HG03095 (cell line): ENCODE measurements at regions not wholly inside any gene's neighbourhood (a gene's known extent, or its start where the extent isn't known, plus 50 kb on each side); places are given as distances from the start of the nearest gene placed in this dataset.

ENCODE experiments used
- ATAC-seq: cut with Tn5 transposase; IDR thresholded peaks from one replicate; pipeline ENCODE4 v1.9.1; 2021; ENCODE audit warnings: moderate library complexity; ENCODE audit not compliant: unreplicated experiment

DNA sequence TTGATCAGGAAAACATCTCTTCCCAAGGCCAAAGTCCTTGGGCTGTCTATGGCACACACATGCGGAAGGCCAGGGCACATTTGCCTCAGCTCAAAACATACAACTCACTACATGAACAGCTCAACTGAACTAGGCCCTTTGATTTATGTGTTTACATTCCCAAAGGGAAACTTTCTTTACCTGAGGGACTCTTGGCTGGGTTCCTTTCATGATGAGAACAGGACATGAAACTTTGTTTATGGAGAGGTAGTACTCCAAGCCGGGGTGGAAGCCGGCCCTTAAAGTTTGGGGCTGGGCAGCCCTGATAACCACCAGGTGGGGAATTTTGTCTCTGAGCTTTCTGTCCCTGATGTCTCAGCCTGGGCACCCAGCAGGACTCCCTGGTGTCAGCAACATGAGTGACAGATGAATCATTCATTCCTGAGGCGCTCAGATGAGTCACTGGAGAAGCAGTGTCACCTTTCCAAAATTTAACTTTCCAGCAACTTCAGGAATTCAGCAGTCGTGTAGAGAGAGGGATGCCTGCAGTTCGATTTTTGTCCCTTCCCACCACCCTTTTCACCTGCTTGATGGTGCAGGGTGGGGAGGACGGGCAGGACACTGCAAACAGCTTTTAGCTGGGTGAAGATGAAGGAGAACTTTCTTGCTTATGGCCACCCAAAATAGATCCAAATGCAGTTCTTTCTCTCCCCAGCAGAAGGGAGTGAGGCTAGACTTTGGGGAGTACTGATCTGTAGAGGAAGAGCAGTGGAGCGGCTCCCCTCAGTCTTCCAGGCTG is 331.6 kb downstream of the DYSF start:
- no peak for ATAC-seq

DNA sequence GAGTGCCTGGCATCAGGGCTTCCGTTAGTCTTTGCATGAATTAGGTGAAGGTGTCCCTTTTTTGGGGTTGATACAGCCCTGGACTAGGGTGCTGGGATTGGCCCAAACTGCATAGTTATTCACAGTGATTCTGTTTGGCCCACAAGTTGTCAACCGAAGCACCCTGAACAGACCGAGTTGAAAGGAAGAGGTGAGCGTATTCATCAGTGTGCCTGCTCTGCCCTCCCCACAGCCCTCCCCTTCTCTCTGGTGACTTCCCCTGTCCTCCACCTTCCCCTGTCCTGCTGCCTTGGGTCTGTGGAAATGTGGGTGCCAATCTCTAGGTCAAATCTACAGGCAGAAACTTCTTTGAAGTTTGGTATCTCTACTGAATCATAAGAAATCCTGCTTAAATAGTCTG is 330.5 kb downstream of the DYSF start:
- no peak for ATAC-seq

DNA sequence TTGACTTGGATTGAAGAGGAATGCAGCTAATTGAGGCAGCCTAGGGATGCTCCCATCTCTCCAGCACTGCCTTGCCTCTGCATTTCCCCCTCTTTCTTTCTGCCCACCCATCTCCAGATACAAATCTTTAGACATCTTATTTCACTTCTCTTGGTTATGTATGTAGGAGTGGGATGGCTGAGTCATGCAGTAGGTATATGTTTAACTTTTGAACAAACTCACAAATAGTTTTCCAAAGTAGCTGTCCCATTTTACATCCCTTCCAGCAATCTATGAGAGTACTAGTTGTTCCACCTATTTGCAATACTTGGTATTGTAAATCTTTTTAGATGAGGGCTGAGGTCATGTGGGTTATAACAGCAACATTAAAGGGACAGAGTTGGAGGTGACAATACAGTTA is 329.9 kb downstream of the DYSF start:
- no peak for ATAC-seq

DNA sequence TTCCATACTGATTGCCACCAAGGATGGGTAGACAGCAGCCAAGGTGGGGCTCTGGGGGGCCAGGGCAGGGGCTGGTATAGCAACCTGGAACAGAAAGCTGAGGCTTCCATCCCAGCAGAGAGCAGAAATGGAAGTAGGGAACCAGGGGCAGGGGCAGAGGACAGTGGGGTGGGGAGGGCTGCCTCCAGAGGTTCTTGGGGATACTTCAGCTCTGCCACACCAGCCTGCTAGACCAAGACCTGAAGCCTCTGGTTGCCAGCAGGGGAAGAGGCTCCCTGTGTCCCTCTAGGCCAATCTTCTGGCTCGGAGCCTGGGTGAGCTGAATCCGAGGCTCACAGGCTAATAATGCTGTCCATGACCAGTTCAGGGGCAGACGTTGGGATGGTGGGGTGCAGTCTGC is 329.0 kb downstream of the DYSF start:
- ATAC-seq, result no peak

DNA sequence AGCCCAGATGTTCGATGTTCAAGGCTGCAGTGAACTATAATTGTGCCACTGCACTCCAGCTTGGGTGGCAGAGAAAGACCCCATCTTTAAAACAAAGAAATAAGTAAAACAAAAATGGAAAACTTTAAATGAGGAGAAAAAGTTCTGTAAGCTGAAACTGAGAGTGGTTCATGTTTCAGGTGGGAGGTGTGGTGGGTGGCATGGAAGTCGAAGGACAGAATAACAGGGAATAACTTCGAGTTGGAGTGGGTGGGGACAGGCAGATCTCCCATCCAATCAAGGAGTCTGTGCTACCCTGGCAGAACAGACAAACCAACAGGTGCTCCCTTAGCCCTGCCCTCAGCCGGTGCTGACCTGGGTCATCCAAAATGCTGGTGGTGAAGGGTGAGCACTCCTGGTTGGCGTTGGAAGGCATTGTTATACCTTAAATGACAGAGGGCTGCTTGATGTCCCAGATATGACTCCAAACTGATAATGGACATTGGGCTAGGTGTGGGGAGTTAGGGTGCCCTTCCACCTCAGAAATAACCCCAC is 328.4 kb downstream of the DYSF start:
- no peak for ATAC-seq

DNA sequence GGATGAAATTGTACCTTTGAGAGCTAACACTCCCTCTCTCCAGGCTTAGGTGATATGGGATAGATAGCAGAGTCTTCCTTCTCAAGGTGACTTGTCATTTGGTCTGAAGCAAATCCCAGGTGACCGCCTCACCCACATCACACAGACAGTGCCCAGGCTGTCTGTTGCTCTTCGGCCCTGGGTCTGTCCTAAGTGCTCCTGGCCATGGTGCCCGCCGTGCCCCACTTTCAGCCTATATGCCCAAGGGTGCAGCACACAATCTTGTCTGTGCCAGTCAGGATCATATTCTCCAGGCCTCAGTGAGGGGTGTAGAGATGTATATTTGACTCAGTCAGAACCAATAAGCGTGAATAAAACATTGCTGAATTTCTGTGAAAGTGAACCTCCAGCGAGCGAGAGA is 326.8 kb downstream of the DYSF start:
- ATAC-seq, result no peak

DNA sequence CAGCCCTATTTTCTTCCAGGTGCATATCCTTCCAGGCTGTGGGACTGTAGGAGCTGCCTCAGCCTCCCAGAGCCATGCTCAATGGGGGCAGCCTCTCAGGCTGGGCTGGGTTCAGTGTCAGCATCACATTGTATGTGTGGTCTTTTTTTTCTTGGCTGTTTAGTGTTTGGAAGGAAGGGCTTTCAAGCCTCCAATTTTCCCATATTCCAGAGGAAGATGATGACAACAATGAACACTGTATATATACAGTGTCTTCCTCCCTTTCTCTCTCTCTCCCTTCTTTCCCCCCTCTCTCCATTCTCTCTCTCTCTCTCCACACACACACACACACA is 326.4 kb downstream of the DYSF start:
- ATAC-seq, result no peak

DNA sequence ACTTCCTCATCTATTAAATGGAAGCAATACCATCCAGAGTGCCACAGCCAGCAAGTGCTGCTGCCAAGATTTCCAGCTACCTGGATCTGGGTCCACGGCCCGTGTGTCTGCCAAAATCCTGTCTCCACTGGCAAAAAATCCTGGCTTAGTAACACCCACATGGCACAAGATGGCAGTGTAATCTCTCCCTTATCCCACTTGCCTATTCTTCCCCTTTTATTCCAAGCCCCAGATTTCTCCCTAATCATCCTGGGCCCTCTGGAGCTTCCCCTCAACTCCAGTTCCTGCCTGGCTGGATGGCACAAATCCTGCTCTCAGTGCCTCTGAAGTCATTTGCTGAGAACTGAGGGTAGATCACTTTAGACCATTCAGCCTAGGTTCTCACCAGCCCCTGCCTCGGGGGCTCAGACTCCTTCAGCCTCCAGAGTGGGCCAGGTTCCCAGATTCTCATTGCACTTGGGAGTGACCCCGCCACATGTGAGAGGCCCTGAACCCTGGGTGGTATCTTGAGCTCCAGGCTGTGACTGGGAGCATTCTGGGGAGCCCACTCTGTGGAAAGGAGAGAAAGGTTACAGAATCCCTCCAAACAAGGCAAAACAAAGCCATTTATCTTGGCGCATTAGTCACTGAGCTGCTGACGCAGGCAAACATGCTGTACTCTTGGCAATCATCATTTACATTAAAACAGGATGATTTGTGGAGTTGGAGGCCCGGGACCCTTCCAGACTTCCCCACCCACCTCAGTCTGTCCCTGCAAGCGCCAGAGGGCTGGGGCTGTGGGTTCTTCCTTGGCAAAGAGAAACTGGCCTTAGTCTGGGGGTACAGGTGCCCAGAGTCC is 325.8 kb downstream of the DYSF start:
- ATAC-seq, result no peak

DNA sequence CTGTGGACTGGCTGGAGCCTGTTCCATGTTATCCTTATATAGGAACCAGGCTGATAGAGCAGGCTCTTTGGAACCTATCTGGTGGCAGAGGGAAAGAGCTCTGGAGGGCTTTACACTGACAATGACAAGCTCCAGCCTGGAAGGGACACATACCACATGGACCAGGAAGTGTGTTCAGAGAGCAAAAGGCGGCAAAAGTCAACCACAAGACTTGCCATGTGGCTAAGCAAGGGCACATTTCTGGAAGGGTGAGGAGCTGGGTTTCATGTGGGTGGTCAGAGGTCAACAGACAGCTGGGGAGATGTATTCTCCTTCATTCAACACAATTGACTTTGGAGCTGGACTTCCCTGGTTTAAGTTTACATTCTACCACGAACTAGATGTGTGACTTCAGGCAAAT is 325.2 kb downstream of the DYSF start:
- no peak for ATAC-seq

DNA sequence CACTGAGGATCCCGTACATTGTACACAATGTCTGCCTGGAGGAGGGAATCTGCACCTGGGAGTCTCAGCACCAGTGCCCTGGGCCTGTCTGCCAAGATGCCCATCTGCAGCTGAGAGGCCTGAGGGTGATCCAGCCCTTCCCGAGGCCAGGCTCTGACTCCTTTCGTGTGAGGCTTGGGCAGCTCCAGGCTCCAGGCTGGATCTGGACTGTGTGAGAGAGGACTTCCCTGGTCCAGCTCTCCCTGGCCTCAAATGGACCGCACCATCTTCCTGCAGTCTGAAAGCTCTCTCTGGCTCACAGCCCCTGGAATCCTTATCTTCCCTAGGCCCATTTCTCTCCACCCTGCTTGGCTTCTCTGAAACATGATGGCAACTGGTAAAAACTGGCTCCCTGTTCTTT is 324.6 kb downstream of the DYSF start:
- ATAC-seq, result no peak

DNA sequence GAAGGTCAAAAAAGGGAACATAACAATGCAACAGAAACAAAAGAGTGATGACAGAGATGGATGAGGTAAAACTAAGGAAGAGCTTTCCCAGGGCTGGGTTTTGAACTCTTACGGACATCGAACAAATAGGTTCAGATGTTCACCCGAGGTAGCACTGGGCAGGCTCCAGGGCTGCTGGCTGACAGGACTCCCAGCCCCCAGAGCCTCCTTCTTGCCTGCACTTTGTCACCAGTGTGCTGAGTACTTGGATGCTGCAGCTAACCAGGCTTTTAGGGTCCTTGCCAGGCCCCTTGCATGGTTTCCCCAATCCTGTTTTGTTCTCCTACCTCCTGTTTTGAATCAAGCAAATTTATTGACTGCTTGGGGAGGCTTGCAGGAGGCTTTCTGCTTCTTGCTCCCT is 322.9 kb downstream of the DYSF start:
- ATAC-seq, result no peak

DNA sequence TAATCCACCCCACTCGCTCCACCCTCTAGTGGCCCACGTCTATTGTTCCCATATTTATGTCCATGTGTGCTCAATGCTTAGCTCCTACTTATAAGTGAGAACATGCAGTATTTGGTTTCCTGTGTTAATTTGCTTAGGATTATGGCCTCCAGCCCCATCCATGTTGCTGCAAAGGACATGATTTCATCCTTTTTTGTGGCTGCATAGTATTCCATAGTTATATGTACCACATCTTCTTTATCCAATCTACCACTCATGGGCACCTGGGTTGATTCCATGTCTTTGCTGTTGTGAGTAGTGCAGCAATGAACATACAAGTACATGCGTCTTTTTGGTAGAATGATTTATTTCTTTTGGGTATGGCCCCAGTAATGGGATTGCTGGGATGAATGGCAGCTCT is 319.9 kb downstream of the DYSF start:
- ATAC-seq, result no peak

DNA sequence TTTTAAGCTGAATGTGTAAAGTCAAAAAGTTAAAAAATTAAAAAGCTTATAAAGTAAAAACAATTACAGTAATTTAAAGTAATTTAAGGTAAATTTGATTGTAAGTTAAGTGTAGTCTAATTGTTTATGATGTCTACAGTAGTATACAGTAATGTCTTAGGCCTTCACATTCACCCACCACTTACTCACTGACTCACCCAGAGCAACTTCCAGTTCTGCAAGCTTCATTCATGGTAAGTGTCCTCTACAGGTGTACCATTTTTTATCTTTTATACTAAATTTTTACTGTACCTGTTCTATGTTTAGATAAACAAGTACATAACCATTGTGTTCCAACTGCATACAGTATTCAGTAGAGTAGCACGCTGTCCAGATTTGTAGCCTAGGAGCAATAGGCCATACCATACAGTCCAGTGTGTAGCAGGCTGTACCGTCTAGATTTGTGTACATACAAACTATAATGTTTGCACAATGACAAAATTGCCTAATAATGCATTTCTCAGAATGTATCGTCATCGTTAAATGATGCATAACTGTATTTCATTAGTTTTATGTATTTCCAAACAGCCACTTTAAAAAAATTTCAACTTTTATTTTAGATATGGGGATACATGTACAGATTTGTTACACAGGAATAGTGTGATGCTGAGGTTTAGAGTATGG is 319.3 kb downstream of the DYSF start:
- no peak for ATAC-seq

DNA sequence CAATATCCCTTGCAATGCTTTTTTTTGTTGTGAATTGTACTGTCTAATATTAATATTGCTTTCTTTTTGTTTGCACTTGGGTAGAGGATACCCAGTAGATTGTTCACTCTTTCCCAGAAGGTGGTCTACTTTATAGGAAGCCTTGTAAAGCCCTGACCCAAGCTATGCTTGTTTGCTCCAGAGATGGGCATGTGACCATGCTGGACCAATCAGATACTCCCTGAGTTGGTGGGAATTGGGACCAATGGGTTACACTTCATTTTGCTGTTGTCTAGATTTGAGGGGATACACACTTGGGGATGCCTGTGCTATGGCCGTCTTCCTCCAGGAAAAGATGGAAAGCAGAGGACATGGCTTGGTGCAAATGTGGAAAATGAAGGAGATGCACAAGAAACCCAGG is 314.3 kb downstream of the DYSF start:
- no peak for ATAC-seq

DNA sequence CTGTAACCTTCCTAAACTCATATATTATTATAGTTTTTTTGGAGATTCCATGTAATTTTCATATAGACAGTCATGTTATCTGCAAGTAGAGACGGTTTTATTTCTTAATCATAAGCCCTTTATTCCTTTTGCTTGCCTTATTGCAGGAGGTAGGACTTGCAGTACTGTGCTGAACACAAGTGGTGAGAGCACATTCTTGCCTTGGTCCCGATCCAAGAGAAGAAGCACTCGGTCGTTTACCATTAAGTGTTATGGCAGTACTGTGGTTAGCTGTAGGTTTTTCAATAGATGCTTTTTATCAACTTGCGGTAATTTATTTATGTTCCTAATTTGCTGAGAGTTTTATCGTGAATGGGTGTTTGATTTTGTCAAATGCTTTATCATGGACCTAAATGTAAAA is 305.7 kb downstream of the DYSF start:
- no peak for ATAC-seq

DNA sequence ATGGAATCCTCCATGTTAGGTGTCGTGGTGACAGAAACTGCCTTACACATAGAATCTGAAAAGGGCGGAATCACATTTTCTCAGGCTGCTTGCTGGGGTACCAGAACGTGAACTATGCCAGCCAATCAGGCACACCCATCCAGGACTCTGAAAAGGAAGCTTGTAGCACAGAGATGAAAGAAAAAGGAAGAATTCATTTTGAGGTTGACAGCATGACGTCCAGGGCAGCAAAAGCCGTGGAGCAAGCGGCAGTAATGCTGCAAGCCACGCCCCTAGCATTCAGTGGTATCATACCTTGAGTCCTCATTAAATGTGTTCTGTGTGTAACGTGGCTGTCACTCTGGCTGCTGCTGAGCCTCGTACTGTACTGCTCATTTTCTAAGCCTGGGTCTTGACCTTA is 304.0 kb downstream of the DYSF start:
- no peak for ATAC-seq

DNA sequence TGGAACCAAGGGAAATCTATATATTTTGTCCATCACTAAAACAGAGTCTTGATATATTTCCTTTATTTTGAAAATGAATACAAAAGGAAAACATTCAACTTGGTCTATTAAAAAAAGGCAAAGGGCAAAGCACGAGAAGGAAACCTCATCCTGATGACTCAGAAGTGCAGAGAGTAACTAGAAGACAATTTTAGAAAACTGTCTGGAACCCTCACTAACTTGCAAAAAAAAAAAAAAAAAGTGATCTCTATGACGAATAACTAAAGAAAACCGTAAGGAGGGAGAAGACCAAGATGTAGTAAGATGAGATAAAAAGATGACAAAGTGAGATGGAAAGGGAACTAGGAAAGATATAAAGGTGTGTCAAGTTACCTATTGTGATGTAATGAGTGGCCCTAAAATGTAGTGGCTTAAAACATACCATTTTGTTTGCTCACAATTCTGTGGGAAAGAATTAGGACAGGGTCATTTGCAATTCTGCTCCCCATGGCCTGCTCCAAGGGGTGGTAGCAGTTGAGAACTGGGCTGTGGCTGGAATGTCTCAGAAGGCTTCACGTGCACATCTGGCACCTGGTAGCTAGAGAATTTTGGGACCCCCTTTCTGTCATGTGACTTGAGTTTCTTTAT is 303.0 kb downstream of the DYSF start:
- ATAC-seq, result no peak

DNA sequence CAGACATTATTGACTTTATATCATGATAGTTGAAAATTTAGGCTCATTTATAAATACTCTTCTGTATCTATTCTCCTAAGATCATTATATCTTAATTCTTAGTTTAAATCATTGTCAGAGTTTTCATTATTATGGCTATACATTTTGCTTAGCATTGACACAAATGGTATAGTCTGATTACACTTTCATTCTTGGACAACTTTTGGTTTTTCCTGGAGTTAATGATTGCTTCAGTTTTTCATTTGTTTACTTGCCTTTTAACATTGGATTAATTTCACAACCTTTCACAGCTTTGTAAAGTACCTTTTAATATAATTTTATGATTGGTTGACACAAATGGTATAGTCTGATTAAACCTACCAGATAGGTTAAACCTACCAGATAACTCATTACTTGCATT is 298.2 kb downstream of the DYSF start:
- no peak for ATAC-seq

DNA sequence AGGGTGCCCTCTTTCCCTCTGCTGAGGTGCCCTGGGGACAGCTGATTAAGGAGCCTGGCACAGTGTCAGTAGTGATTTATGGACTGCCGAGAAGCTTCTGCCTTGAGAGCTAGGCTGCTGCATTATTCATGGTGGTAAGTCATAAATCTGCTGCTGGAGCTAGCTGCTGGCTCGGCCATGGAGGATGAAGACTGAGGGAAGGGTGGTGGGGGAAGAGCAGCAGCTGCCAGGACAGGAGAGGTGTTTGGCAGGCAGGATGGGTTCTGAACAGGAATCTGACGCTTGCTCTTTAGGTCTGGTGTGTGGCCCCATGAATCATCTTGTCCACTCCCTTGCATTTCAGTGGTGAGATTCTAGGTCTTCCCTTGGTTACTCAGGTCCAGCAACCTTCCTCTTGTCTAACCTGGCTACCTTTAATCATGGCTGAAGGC is 296.3 kb downstream of the DYSF start:
- no peak for ATAC-seq

DNA sequence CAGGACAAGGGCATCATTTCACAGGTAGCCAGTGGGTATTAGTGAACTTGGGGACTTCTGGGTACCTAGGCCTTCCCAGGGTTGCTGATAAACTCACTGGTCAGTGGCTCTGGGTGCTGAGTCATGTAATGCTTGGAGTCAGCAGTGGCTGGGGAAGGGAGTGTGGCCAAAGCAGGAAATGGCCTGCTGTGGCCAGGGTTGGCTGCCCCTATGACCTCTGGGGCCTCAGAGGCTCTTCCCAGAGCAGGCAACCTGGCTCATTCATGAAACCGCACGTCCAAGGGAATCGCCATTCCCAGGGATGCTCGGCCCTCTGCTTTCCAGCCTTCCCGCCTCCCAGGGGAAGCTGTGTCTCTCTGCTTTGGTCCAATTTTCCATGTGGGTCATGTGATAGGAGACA is 294.9 kb downstream of the DYSF start:
- no peak for ATAC-seq

DNA sequence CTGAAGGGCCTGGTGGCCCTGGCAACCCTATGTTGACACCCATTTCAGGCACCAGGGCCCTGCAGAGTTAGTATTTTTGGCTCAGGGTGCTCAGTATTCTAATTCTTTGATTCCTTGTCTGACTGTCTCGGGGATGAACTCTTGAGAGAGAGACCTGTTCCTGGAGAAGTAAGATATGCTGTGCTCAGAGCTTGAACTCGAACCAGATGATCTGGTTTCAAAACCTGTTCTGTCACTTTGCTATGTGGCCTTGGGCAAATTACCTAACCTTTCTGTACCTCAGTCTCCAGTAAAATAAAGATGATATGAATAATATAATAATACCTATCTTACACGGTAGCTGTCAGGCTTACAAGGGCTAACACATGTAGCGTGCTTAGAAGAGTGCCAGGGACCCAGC is 294.2 kb downstream of the DYSF start:
- no peak for ATAC-seq
